ENCODE measurements at regions not wholly inside any gene's neighbourhood (a gene's known extent, or its start where the extent isn't known, plus 50 kb on each side); places are given as distances from the start of the nearest gene placed in this dataset.

- no peak for TF ChIP-seq CTCF (IDR thresholded peaks at IDR 0.05)
- TF ChIP-seq POLR2A (IDR thresholded peaks at IDR 0.05) = no peak
These were observed 456.5 kb upstream of the CNTN5 start for GRCh38 chr11:98564233-98564632.
